ENCODE measurements at regions not wholly inside any gene's neighbourhood (a gene's known extent, or its start where the extent isn't known, plus 50 kb on each side); places are given as distances from the start of the nearest gene placed in this dataset.

- H3K4me2 ChIP-seq (ENCODE audit: insufficient read depth, low read length) = no peak overlapping the region
- WGBS (ENCODE audit: insufficient coverage, low coverage, missing lambda C conversion rate) = 0% methylated on average over 6 of the region's 7 CpGs
- no peaks in the 10 kb centered on the region for H4K20me1 ChIP-seq (replicated peaks; ENCODE audit: control insufficient read depth, insufficient read depth, low read length)
- TF ChIP-seq HIVEP1 (CRISPR knock-in tag; IDR thresholded peaks at IDR 0.05) = no peak
- no peak for TF ChIP-seq SNAPC5 (CRISPR knock-in tag; IDR thresholded peaks at IDR 0.05)
- no peak for TF ChIP-seq IFI16 (CRISPR knock-in tag; IDR thresholded peaks at IDR 0.05)
- no peak for TF ChIP-seq EZH2 (IDR thresholded peaks at IDR 0.05; ENCODE audit: borderline replicate concordance, low read depth, low read length)
- TF ChIP-seq ETS2 (tag; IDR thresholded peaks at IDR 0.05; ENCODE audit: borderline replicate concordance, poor library complexity, severe bottlenecking) = no peak
- no peak for TF ChIP-seq SIN3B (IDR thresholded peaks at IDR 0.05; ENCODE audit: low read depth)
- no peak for TF ChIP-seq MIER1 (IDR thresholded peaks at IDR 0.05; ENCODE audit: low read depth)
- H3K9me3 ChIP-seq (replicated peaks; ENCODE audit: control insufficient read depth, insufficient read depth, low read depth, low read length) = no peaks in the 10 kb centered on the region
- intact Hi-C loops (cut with micrococcal nuclease) = no loop called here
- ATAC-seq = no peak
- CTCF ChIA-PET (ENCODE audit: low intra/inter-chr PET ratio) = no interaction called here
- H3K4me1 ChIP-seq (replicated peaks in 1 of 2; ENCODE audit: control insufficient read depth in 2 of 2, insufficient read depth in 2 of 2, low read length in 2 of 2) = no peaks in the 10 kb centered on the region
- no peak overlapping the region for H3K27ac ChIP-seq (ENCODE audit: extremely low read depth, low read depth, low read length)
- DNase-seq (ENCODE audit: extremely low read depth in 1 of 4, low spot score in 3 of 4) = no peak
- H3K9me1 ChIP-seq (ENCODE audit: control insufficient read depth, insufficient read depth, low read length) = no peaks in the 10 kb centered on the region
- BruUV-seq (replicated peaks) = no TSS peak
- H3K27me3 ChIP-seq (ENCODE audit: control insufficient read depth in 2 of 2, insufficient read depth in 2 of 2, low read length in 2 of 2) = no peaks in the 10 kb centered on the region
- in situ Hi-C loops (cut with MboI) = no loop called here
- H3K36me3 ChIP-seq (ENCODE audit: control insufficient read depth, insufficient read depth, low read length) = no peaks in the 10 kb centered on the region
- H3K4me3 ChIP-seq = no peak overlapping the region
- H3K79me2 ChIP-seq (ENCODE audit: control insufficient read depth, insufficient read depth, low read length) = no peaks in the 10 kb centered on the region
- no peak for FAIRE-seq
- H2AFZ ChIP-seq (ENCODE audit: low read depth, low read length) = no peak overlapping the region
- no peak overlapping the region for H3K9ac ChIP-seq (ENCODE audit: insufficient read depth in 1 of 2, low read depth in 2 of 2, low read length in 2 of 2)
- POLR2A ChIA-PET = no interaction called here
Measured at GRCh38 chr14:89543425-89543790, 126.4 kb upstream of the FOXN3 start.
